ENCODE measurements at regions not wholly inside any gene's neighbourhood (a gene's known extent, or its start where the extent isn't known, plus 50 kb on each side); places are given as distances from the start of the nearest gene placed in this dataset.

- no peaks in the 10 kb centered on the region for H3K27me3 ChIP-seq (replicated peaks; ENCODE audit: insufficient read depth)
- H3K4me3 ChIP-seq = no peak overlapping the region
- H3K4me1 ChIP-seq (replicated peaks) = no peaks in the 10 kb centered on the region
- H3K9me3 ChIP-seq = no peaks in the 10 kb centered on the region
- no peak overlapping the region for H3K27ac ChIP-seq
- TF ChIP-seq CTCF (IDR thresholded peaks at IDR 0.05) (no peak), POLR2AphosphoS5 (IDR thresholded peaks at IDR 0.05) (no peak), POLR2A (IDR thresholded peaks at IDR 0.05) (no peak)
- 69% methylated on average over 2 of the region's 2 CpGs for WGBS
- intact Hi-C loops (cut with DNase I) = no loop called here
- no peak for DNase-seq (ENCODE audit: low spot score)
- no peaks in the 10 kb centered on the region for H3K36me3 ChIP-seq
Measured at GRCh38 chr13:93086329-93086728, 140.3 kb upstream of the GPC6 start.

GRCh38 chr13:93098972-93099371 is 127.6 kb upstream of the GPC6 start:
- Histone ChIP-seq H3K9me3 (no peaks in the 10 kb centered on the region), H3K36me3 (no peaks in the 10 kb centered on the region), H3K4me1 (replicated peaks) (no peaks in the 10 kb centered on the region), H3K4me3 (no peak overlapping the region), H3K27me3 (replicated peaks; ENCODE audit: insufficient read depth) (no peaks in the 10 kb centered on the region), H3K27ac (no peak overlapping the region)
- no peak for DNase-seq (ENCODE audit: low spot score)
- intact Hi-C loops (cut with DNase I) = no loop called here
- TF ChIP-seq POLR2A (IDR thresholded peaks at IDR 0.05) (no peak), POLR2AphosphoS5 (IDR thresholded peaks at IDR 0.05) (no peak), CTCF (IDR thresholded peaks at IDR 0.05) (no peak)
- 95% methylated on average over 6 of the region's 6 CpGs for WGBS

GRCh38 chr13:93101226-93101734 is 125.3 kb upstream of the GPC6 start:
- Histone ChIP-seq H3K27ac (no peak overlapping the region), H3K4me1 (replicated peaks) (no peaks in the 10 kb centered on the region), H3K27me3 (replicated peaks; ENCODE audit: insufficient read depth) (no peaks in the 10 kb centered on the region), H3K36me3 (no peaks in the 10 kb centered on the region), H3K4me3 (no peak overlapping the region), H3K9me3 (no peaks in the 10 kb centered on the region)
- WGBS = 70% methylated on average over 2 of the region's 2 CpGs
- no peak for DNase-seq (ENCODE audit: low spot score)
- intact Hi-C loops (cut with DNase I) = no loop called here
- TF ChIP-seq CTCF (IDR thresholded peaks at IDR 0.05) = no peak

- 83% methylated on average over 6 of the region's 6 CpGs for WGBS
- H3K4me3 ChIP-seq = no peak overlapping the region
- no peaks in the 10 kb centered on the region for H3K27me3 ChIP-seq (replicated peaks; ENCODE audit: insufficient read depth)
- DNase-seq (ENCODE audit: low spot score) = no peak
- no peaks in the 10 kb centered on the region for H3K36me3 ChIP-seq
- intact Hi-C loops (cut with DNase I) = no loop called here
- no peaks in the 10 kb centered on the region for H3K4me1 ChIP-seq (replicated peaks)
- H3K9me3 ChIP-seq = no peaks in the 10 kb centered on the region
- H3K27ac ChIP-seq = no peak overlapping the region
- TF ChIP-seq POLR2AphosphoS5 (IDR thresholded peaks at IDR 0.05) (no peak), POLR2A (IDR thresholded peaks at IDR 0.05) (no peak), CTCF (IDR thresholded peaks at IDR 0.05) (no peak)
Measured at GRCh38 chr13:93104270-93104669, 122.3 kb upstream of the GPC6 start.

- H3K4me3 ChIP-seq = no peak overlapping the region
- intact Hi-C loops (cut with DNase I) = no loop called here
- no peaks in the 10 kb centered on the region for H3K9me3 ChIP-seq
- DNase-seq (ENCODE audit: low spot score) = no peak
- TF ChIP-seq POLR2AphosphoS5 (IDR thresholded peaks at IDR 0.05) = no peak
- no peak for TF ChIP-seq POLR2A (IDR thresholded peaks at IDR 0.05)
- TF ChIP-seq CTCF (IDR thresholded peaks at IDR 0.05) = no peak
- H3K27ac ChIP-seq = no peak overlapping the region
- WGBS = 67% methylated on average over 4 of the region's 4 CpGs
- H3K36me3 ChIP-seq = no peaks in the 10 kb centered on the region
- H3K27me3 ChIP-seq (replicated peaks; ENCODE audit: insufficient read depth) = no peaks in the 10 kb centered on the region
- H3K4me1 ChIP-seq (replicated peaks) = no peaks in the 10 kb centered on the region
Measured at GRCh38 chr13:93108111-93108601, 118.5 kb upstream of the GPC6 start.
